ENCODE measurements at regions not wholly inside any gene's neighbourhood (a gene's known extent, or its start where the extent isn't known, plus 50 kb on each side); places are given as distances from the start of the nearest gene placed in this dataset.
"Not testable (repeated sequence)": the region's sequence is repeated elsewhere in the genome, so short reads cannot be mapped to it uniquely, and the experiment has no call there.

DNA sequence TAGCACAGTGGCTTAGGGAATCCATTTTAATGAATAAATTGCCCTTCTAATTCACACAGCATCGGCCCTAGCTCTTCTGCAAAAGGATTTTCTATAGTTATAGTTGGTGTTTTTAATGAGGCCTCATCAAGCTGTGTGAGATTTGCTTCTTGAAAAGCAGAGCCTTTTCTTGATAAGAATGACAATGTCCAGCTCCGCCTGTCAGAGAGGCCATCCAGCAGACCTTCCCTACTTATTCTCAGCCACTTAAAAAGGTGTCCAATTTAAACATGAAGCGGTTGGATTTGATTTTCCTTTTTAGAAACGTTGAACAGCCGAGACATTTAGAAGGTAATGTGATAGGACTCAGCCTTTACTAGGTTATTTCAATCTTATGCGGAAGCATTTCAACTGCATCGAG, 134.4 kb downstream of the ZNF608 start:
- TF ChIP-seq EZH2 (IDR thresholded peaks at IDR 0.05) (no peak), FOXP2 (optimal IDR thresholded peaks at IDR 0.05; ENCODE audit: control extremely low read depth, extremely low read length, insufficient read depth) (no peak), POLR2AphosphoS5 (IDR thresholded peaks at IDR 0.05; ENCODE audit: borderline replicate concordance, low read depth, low read length) (no peak)
- H3K4me3 ChIP-seq = no peak overlapping the region
- no peak overlapping the region for H3K27ac ChIP-seq
- H3K9ac ChIP-seq (ENCODE audit: insufficient read length) = no peak overlapping the region
- H3K36me3 ChIP-seq (ENCODE audit: insufficient read depth, low read length) = no peaks in the 10 kb centered on the region
- no peaks in the 10 kb centered on the region for H3K9me3 ChIP-seq (ENCODE audit: low read depth, low read length)
- no peak for DNase-seq (ENCODE audit: low read depth, low spot score)

- not testable (repeated sequence) for H3K4me3 ChIP-seq; H3K9me3 ChIP-seq (ENCODE audit: low read depth, low read length); DNase-seq (ENCODE audit: low read depth, low spot score); H3K36me3 ChIP-seq (ENCODE audit: insufficient read depth, low read length); H3K9ac ChIP-seq (ENCODE audit: insufficient read length); H3K27ac ChIP-seq
Measured at GRCh38 chr5:124611262-124611661, 135.2 kb downstream of the ZNF608 start.

GRCh38 chr5:124609685-124610084, 136.8 kb downstream of the ZNF608 start:
- H3K9me3 ChIP-seq (ENCODE audit: low read depth, low read length); H3K4me3 ChIP-seq; H3K36me3 ChIP-seq (ENCODE audit: insufficient read depth, low read length); DNase-seq (ENCODE audit: low read depth, low spot score); H3K27ac ChIP-seq; H3K9ac ChIP-seq (ENCODE audit: insufficient read length): not testable (repeated sequence)

GRCh38 chr5:124606543-124606942, 139.9 kb downstream of the ZNF608 start:
- no peaks in the 10 kb centered on the region for H3K9me3 ChIP-seq (ENCODE audit: low read depth, low read length)
- TF ChIP-seq FOXP2 (optimal IDR thresholded peaks at IDR 0.05; ENCODE audit: control extremely low read depth, extremely low read length, insufficient read depth) = no peak
- TF ChIP-seq POLR2AphosphoS5 (IDR thresholded peaks at IDR 0.05; ENCODE audit: borderline replicate concordance, low read depth, low read length) = no peak
- TF ChIP-seq EZH2 (IDR thresholded peaks at IDR 0.05) = no peak
- DNase-seq (ENCODE audit: low read depth, low spot score) = no peak
- no peak overlapping the region for H3K27ac ChIP-seq
- H3K36me3 ChIP-seq (ENCODE audit: insufficient read depth, low read length) = no peaks in the 10 kb centered on the region
- no peak overlapping the region for H3K4me3 ChIP-seq
- H3K9ac ChIP-seq (ENCODE audit: insufficient read length) = no peak overlapping the region

DNA sequence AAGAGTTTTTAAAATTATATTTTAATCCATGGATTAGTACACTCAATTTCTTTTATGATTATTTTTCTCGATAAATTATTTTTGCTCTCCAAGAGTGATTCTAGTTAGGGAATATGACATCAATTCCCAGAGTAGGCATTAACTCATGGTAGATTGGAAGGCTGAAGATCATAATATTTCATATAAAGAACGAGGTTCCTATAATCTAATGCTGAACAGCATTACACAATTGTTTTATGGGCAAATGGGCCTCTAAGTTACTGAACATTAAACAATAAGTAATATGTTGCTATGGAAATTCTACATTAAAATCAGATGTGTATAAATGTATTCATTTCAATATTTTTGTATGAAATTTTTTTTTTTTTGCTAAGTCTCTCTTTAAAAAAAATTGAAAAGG, 140.3 kb downstream of the ZNF608 start:
- Histone ChIP-seq H3K4me3 (no peak overlapping the region), H3K36me3 (ENCODE audit: insufficient read depth, low read length) (no peaks in the 10 kb centered on the region), H3K9me3 (ENCODE audit: low read depth, low read length) (no peaks in the 10 kb centered on the region), H3K9ac (ENCODE audit: insufficient read length) (no peak overlapping the region), H3K27ac (no peak overlapping the region)
- no peak for TF ChIP-seq FOXP2 (optimal IDR thresholded peaks at IDR 0.05; ENCODE audit: control extremely low read depth, extremely low read length, insufficient read depth)
- no peak for TF ChIP-seq EZH2 (IDR thresholded peaks at IDR 0.05)
- no peak for DNase-seq (ENCODE audit: low read depth, low spot score)

GRCh38 chr5:124605541-124605940, 140.9 kb downstream of the ZNF608 start:
- no peak for DNase-seq (ENCODE audit: low read depth, low spot score)
- no peak overlapping the region for H3K27ac ChIP-seq
- H3K9me3 ChIP-seq (ENCODE audit: low read depth, low read length) = no peaks in the 10 kb centered on the region
- no peak overlapping the region for H3K9ac ChIP-seq (ENCODE audit: insufficient read length)
- H3K4me3 ChIP-seq = no peak overlapping the region
- H3K36me3 ChIP-seq (ENCODE audit: insufficient read depth, low read length) = no peaks in the 10 kb centered on the region
- TF ChIP-seq POLR2AphosphoS5 (IDR thresholded peaks at IDR 0.05; ENCODE audit: borderline replicate concordance, low read depth, low read length) (no peak), EZH2 (IDR thresholded peaks at IDR 0.05) (no peak), FOXP2 (optimal IDR thresholded peaks at IDR 0.05; ENCODE audit: control extremely low read depth, extremely low read length, insufficient read depth) (no peak)

GRCh38 chr5:124604419-124604818, 142.0 kb downstream of the ZNF608 start:
- no peak overlapping the region for H3K4me3 ChIP-seq
- TF ChIP-seq POLR2AphosphoS5 (IDR thresholded peaks at IDR 0.05; ENCODE audit: borderline replicate concordance, low read depth, low read length) = no peak
- no peak for TF ChIP-seq FOXP2 (optimal IDR thresholded peaks at IDR 0.05; ENCODE audit: control extremely low read depth, extremely low read length, insufficient read depth)
- no peak for TF ChIP-seq EZH2 (IDR thresholded peaks at IDR 0.05)
- H3K27ac ChIP-seq = no peak overlapping the region
- no peaks in the 10 kb centered on the region for H3K36me3 ChIP-seq (ENCODE audit: insufficient read depth, low read length)
- DNase-seq (ENCODE audit: low read depth, low spot score) = no peak
- no peak overlapping the region for H3K9ac ChIP-seq (ENCODE audit: insufficient read length)
- H3K9me3 ChIP-seq (ENCODE audit: low read depth, low read length) = no peaks in the 10 kb centered on the region

DNA sequence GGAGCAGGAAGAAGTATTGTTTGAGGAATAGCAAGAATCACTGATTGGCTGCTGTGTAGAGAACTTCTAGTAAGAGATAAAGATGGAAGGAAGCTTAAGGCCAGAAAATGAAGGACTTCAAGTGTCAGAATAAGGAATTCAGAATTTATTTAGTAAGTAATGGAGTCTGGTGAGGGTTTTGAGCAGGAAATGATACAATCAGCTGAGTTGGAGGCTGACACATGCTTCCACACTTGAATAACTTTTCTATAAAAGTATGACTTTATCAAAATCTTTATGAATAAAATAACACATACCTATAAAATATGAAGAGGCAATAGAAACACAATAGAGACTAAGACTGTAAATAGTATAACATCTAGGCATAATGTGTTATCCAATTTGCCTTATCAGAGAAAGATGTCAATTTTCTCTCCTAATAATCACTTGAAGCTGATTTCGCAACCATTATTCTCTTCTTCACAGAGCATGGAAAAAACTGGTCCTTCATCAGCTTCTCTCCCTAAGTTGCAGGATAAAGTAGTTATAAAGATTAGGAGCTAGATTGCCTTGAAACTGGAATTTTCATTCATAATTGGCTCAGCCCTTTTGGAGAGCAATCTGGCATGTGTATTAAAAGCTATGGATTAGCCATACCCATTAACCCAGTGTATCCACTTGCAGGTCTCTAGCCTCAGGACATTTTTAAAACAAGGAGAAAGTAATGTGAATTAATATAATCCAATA, 143.4 kb downstream of the ZNF608 start:
- Histone ChIP-seq H3K4me3 (no peak overlapping the region), H3K36me3 (ENCODE audit: insufficient read depth, low read length) (no peaks in the 10 kb centered on the region), H3K27ac (no peak overlapping the region), H3K9me3 (ENCODE audit: low read depth, low read length) (no peaks in the 10 kb centered on the region), H3K9ac (ENCODE audit: insufficient read length) (no peak overlapping the region)
- DNase-seq (ENCODE audit: low read depth, low spot score) = no peak
- TF ChIP-seq POLR2AphosphoS5 (IDR thresholded peaks at IDR 0.05; ENCODE audit: borderline replicate concordance, low read depth, low read length) (no peak), EZH2 (IDR thresholded peaks at IDR 0.05) (no peak), FOXP2 (optimal IDR thresholded peaks at IDR 0.05; ENCODE audit: control extremely low read depth, extremely low read length, insufficient read depth) (no peak)
